PC-9 (cell line): ENCODE measurements at regions not wholly inside any gene's neighbourhood (a gene's known extent, or its start where the extent isn't known, plus 50 kb on each side); places are given as distances from the start of the nearest gene placed in this dataset.

ENCODE experiments used
- BruUV-seq: library from RNA; stranded (reverse); fragments of 400-500 nt; replicated peaks from 2 replicates; lab custom pipeline; 2021; lab: Mats Ljungman, UMichigan
- CTCF ChIA-PET: fragments of 300-600 bp; sonication (Branson Sonifier 250); formaldehyde crosslinking; loops from one replicate; lab custom pipeline; 2022; ENCODE audit warnings: antibody characterized with exemption; lab: Charles Lee
- POLR2A ChIA-PET: fragments of 300-600 bp; sonication (Branson Sonifier 250); formaldehyde crosslinking; loops from one replicate; lab custom pipeline; 2022; ENCODE audit warnings: antibody characterized with exemption; ENCODE audit not compliant: unreplicated experiment; lab: Charles Lee
- DNase-seq, 2 experiments: peaks; one replicate each; pipeline versions ENCODE4 v3.0.0 to v3.0.0-alpha.2; 2015 to 2022; ENCODE audit warnings: mixed read lengths in 1 of 2
- H2AFZ ChIP-seq: fragments of 200-600 bp; sonication (generic); 2 replicates; pipeline ENCODE4 v1.8.1; 2017; ENCODE audit warnings: antibody characterized with exemption
- H3F3A ChIP-seq: fragments of 200-600 bp; sonication (generic); 2 replicates; pipeline ENCODE4 v1.8.1; 2017; ENCODE audit warnings: antibody characterized with exemption, mild to moderate bottlenecking, low read depth; ENCODE audit not compliant: insufficient read depth
- H3K27ac ChIP-seq: fragments of 200-600 bp; sonication (generic); 2 replicates; pipeline ENCODE4 v1.6.1; 2016; ENCODE audit warnings: mixed run types
- H3K27me3 ChIP-seq: fragments of 200-600 bp; sonication (generic); 2 replicates; pipeline ENCODE4 v1.6.1; 2016; ENCODE audit warnings: low read depth, mixed run types; ENCODE audit not compliant: insufficient read depth
- H3K36me3 ChIP-seq: fragments of 200-600 bp; sonication (generic); 2 replicates; pipeline ENCODE4 v1.6.1; 2016; ENCODE audit warnings: low read depth, mixed run types
- H3K4me1 ChIP-seq: fragments of 200-600 bp; sonication (generic); replicated peaks from 2 replicates; pipeline ENCODE4 v1.6.1; 2016; ENCODE audit warnings: mixed run types; ENCODE audit not compliant: insufficient read depth
- H3K4me2 ChIP-seq: fragments of 200-600 bp; sonication (generic); 2 replicates; pipeline ENCODE4 v1.6.1; 2017; ENCODE audit warnings: mixed run types
- H3K4me3 ChIP-seq: fragments of 200-600 bp; sonication (generic); 2 replicates; pipeline ENCODE4 v1.6.1; 2016; ENCODE audit warnings: mixed run types
- H3K79me2 ChIP-seq: fragments of 200-600 bp; sonication (generic); 2 replicates; pipeline ENCODE4 v1.6.1; 2017; ENCODE audit warnings: low read depth, mixed run types
- H3K9me2 ChIP-seq: fragments of 200-600 bp; sonication (generic); 2 replicates; pipeline ENCODE4 v1.8.1; 2017; ENCODE audit warnings: mild to moderate bottlenecking; ENCODE audit not compliant: insufficient read depth
- H3K9me3 ChIP-seq: fragments of 200-600 bp; sonication (generic); 2 replicates; pipeline ENCODE4 v1.8.1; 2016; ENCODE audit warnings: low read depth; ENCODE audit not compliant: insufficient read depth
- H4K20me1 ChIP-seq: fragments of 200-600 bp; sonication (generic); 2 replicates; pipeline ENCODE4 v1.8.1; 2017; ENCODE audit not compliant: insufficient read depth
- CTCF ChIP-seq: fragments of 200-600 bp; sonication (generic); conservative IDR thresholded peaks from 2 replicates; pipeline ENCODE4 v1.6.1; 2017; ENCODE audit warnings: mixed run types, antibody characterized with exemption, mild to moderate bottlenecking, moderate library complexity
- EZH2 ChIP-seq: fragments of 200-600 bp; sonication (generic); IDR thresholded peaks from 2 replicates; pipeline ENCODE4 v1.8.0; 2017; ENCODE audit warnings: antibody characterized with exemption, low read depth
- intact Hi-C: fragments of 100-400 bp; cut with micrococcal nuclease; formaldehyde crosslinking; loops from one replicate; pipeline ENCODE4 v1.10.0; 2022; ENCODE audit not compliant: unreplicated experiment

DNA sequence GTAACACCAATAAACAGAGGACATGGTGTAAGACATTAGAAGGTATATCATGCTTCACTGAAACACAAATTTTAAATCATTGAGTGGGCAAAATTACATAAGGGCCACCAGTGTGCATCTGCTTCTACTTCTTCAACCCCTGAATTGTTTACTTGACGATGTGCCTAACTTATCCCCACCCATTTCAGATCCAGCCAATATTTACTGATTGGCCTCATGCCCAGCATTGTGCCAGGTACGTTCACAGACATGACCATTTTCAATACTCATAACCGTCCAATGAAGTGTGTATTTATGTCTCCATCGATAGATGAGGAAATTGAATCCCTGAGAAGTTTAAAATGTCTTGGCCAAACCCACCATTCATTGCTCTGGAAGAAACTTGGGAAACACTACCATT lies 208.3 kb upstream of the MID1 start:
- Histone ChIP-seq H2AFZ (no peak overlapping the region), H3K79me2 (no peaks in the 10 kb centered on the region), H3K4me2 (no peak overlapping the region), H3K27ac (no peak overlapping the region), H3K9me3 (no peaks in the 10 kb centered on the region), H3K4me1 (peaks cover 15% of the 10 kb centered on the region), H3K36me3 (no peaks in the 10 kb centered on the region), H3K27me3 (no peaks in the 10 kb centered on the region), H3K9me2 (no peaks in the 10 kb centered on the region), H3K4me3 (no peak overlapping the region), H3F3A (peaks cover 7% of the 10 kb centered on the region; the same call in 1 of the 2 replicates), H4K20me1 (no peaks in the 10 kb centered on the region)
- DNase-seq = no peak
- TF ChIP-seq CTCF = no peak
- TF ChIP-seq EZH2 = no peak
- intact Hi-C loops = no loop called here
- no TSS peak for BruUV-seq
- ChIA-PET POLR2A (no interaction called here), CTCF (interaction anchor here (0.7 kb wide), 1 partner anchor 469 kb away, joined by 3 read pairs; no protein-coding TSS in a partner anchor)

DNA sequence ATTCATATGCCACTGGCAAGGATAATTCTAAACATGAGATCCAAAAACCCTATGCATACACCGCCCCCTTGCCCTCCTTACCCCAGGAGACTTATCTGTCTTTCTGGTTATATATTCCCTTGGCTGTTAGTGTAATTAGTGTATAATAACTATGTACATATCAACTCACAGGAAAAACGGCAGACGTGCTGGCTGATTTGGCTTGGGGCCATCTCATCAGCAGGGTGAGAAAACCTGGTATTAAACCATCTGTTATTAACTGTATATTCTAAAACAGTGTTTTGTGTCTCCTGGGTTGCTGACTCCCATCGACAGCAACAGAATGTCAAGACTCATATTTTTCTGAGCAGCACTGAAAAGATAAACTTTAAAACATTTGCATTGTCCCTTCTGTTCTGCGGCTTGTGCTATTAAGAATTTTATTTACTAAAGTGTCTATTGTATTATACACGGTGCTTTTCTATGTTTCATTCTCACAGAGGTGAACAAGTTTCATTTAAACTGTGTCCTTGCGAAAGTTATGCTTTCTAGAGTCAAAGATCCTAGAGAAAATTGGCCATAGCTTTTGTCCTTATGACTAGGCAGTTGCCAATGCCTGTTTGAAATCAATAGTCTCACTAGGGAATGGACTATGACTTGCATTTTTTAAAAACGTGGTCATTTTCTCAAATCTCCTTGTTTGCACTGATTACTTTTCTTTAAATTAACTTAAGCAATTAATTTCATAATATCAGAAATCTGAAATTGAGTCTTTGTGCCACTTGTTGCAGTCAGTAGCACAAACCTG lies 211.5 kb upstream of the MID1 start:
- peaks cover 22% of the 10 kb centered on the region for H3K4me1 ChIP-seq
- no peaks in the 10 kb centered on the region for H3K79me2 ChIP-seq
- intact Hi-C loops = loop anchor here (5.0 kb wide), 1 partner anchor 280 kb away; the partner anchor contains the start of gene HCCS
- no peaks in the 10 kb centered on the region for H3K9me3 ChIP-seq
- H2AFZ ChIP-seq = no peak overlapping the region
- H3F3A ChIP-seq = peaks cover 12% of the 10 kb centered on the region; the same call in 1 of the 2 replicates
- ChIA-PET CTCF (no interaction called here), POLR2A (no interaction called here)
- TF ChIP-seq EZH2 (no peak), CTCF (no peak)
- H3K27ac ChIP-seq = peak overlapping the region; percentile 73
- peak overlapping the region; percentile 90 for H3K4me2 ChIP-seq
- no peaks in the 10 kb centered on the region for H3K27me3 ChIP-seq
- H4K20me1 ChIP-seq = no peaks in the 10 kb centered on the region
- no peaks in the 10 kb centered on the region for H3K9me2 ChIP-seq
- no TSS peak for BruUV-seq
- no peak for DNase-seq
- H3K36me3 ChIP-seq = no peaks in the 10 kb centered on the region
- peak overlapping the region; percentile 73 for H3K4me3 ChIP-seq

- H3K27ac ChIP-seq = peak overlapping the region; percentile 73
- H3K4me2 ChIP-seq = peak overlapping the region; percentile 90
- H3K4me1 ChIP-seq = peaks cover 22% of the 10 kb centered on the region
- no peaks in the 10 kb centered on the region for H3K79me2 ChIP-seq
- no peaks in the 10 kb centered on the region for H3K27me3 ChIP-seq
- H3K36me3 ChIP-seq = no peaks in the 10 kb centered on the region
- peak; percentile 64 to 86 for DNase-seq
- intact Hi-C loops = loop anchor here (5.0 kb wide), 1 partner anchor 279 kb away; the partner anchor contains the start of gene HCCS
- H3K4me3 ChIP-seq = peak overlapping the region; percentile 73
- no peaks in the 10 kb centered on the region for H4K20me1 ChIP-seq
- TSS peak; percentile 74 for BruUV-seq
- TF ChIP-seq CTCF (no peak), EZH2 (no peak)
- H2AFZ ChIP-seq = peak overlapping the region; percentile 82
- CTCF ChIA-PET = interaction anchor here (0.6 kb wide), 1 partner anchor 844 kb away, joined by 3 read pairs; no protein-coding TSS in a partner anchor
- H3F3A ChIP-seq = peaks cover 12% of the 10 kb centered on the region; the same call in 1 of the 2 replicates
- POLR2A ChIA-PET = interaction anchor here (0.5 kb wide), 1 partner anchor 816 kb away, joined by 8 read pairs; no protein-coding TSS in a partner anchor
- H3K9me3 ChIP-seq = no peaks in the 10 kb centered on the region
- H3K9me2 ChIP-seq = no peaks in the 10 kb centered on the region
Observed at GRCh38 chrX:10833299-10834169, 213.1 kb upstream of the MID1 start.
